ENCODE measurements at regions not wholly inside any gene's neighbourhood (a gene's known extent, or its start where the extent isn't known, plus 50 kb on each side); places are given as distances from the start of the nearest gene placed in this dataset.

DNA sequence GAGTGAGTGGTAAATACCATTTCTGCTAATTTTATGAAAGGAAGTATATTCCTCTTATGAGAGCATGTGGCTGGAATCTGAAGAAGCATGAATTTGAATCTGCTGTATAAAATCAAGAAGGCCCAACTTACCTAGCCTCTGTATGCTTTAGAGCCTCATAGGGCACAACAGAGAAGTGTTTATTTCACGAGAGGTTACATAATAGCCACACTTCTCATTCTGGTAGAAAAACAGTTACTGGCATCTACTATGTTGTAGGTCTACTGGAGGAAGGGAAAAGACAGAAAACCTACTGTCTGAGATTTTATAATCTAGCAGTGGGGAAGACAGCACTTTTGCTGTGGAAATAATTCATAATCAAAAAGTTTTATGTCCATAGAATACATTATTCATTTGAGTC lies 172.6 kb upstream of the ZNF608 start:
- TF ChIP-seq POLR2A (IDR thresholded peaks at IDR 0.05) (no peak), POLR2AphosphoS5 (IDR thresholded peaks at IDR 0.05) (no peak)
